K562 (cell line): ENCODE measurements at regions not wholly inside any gene's neighbourhood (a gene's known extent, or its start where the extent isn't known, plus 50 kb on each side); places are given as distances from the start of the nearest gene placed in this dataset.

Experiments used
- ARID1B ChIP-seq: fragments of 450-650 bp; IDR thresholded peaks from 2 replicates; pipeline ENCODE4 v1.6.1; 2016; ENCODE audit warnings: antibody characterized with exemption, mild to moderate bottlenecking, inconsistent platforms
- E4F1 ChIP-seq: fragments of 250-450 bp; sonication (Bioruptor Pico); IDR thresholded peaks from 2 replicates; pipeline ENCODE4 v1.5.0; 2021; ENCODE audit warnings: mild to moderate bottlenecking, borderline replicate concordance
- MTA1 ChIP-seq: fragments of 450-650 bp; IDR thresholded peaks from 2 replicates; pipeline ENCODE4 v1.6.1; 2017; ENCODE audit warnings: borderline replicate concordance
- NR2F6 ChIP-seq: fragments of 450-650 bp; formaldehyde crosslinking; IDR thresholded peaks from 2 replicates; pipeline ENCODE4 v1.4.0; 2020; ENCODE audit warnings: mild to moderate bottlenecking
- SMAD2 ChIP-seq: fragments of 150-350 bp; IDR thresholded peaks from 2 replicates; pipeline ENCODE4 v1.6.1; 2014; ENCODE audit warnings: low read depth, mild to moderate bottlenecking, low read length
- SMARCA4 ChIP-seq: fragments of 450-650 bp; IDR thresholded peaks from 2 replicates; pipeline ENCODE4 v1.6.1; 2016
- SMARCB1 ChIP-seq: IDR thresholded peaks from 2 replicates; pipeline ENCODE4 v1.6.1; 2011; ENCODE audit warnings: improper control_type of control experiment, low read depth; ENCODE audit not compliant: insufficient read length
- ZBTB34 ChIP-seq: fragments of 250-450 bp; sonication (Bioruptor Pico); IDR thresholded peaks from 2 replicates; pipeline ENCODE4 v1.8.0; 2021; ENCODE audit warnings: mild to moderate bottlenecking, moderate library complexity
- ZNF274 ChIP-seq: IDR thresholded peaks from 2 replicates; pipeline ENCODE4 v1.6.1; 2011; ENCODE audit warnings: low read depth, mild to moderate bottlenecking, low read length, moderate library complexity, borderline replicate concordance
- ZNF609 ChIP-seq: sonication (generic); formaldehyde crosslinking; IDR thresholded peaks from 2 replicates; pipeline ENCODE4 v1.8.1; 2023; ENCODE audit warnings: missing genetic modification reagents, mild to moderate bottlenecking, borderline replicate concordance

GRCh38 chr18:55105873-55106272, 146.6 kb upstream of the CCDC68 start (continued):
- TF ChIP-seq ZNF609 (CRISPR knock-in tag) (no peak), SMARCA4 (no peak), E4F1 (CRISPR knock-in tag) (no peak), SMARCB1 (no peak), ZBTB34 (CRISPR knock-in tag) (no peak), NR2F6 (no peak), SMAD2 (no peak), ZNF274 (no peak), MTA1 (no peak), ARID1B (no peak)
